ENCODE measurements at regions not wholly inside any gene's neighbourhood (a gene's known extent, or its start where the extent isn't known, plus 50 kb on each side); places are given as distances from the start of the nearest gene placed in this dataset.

GRCh38 chr16:22734368-22734767 is 79.6 kb upstream of the HS3ST2 start:
- TF ChIP-seq, protein P1, sequence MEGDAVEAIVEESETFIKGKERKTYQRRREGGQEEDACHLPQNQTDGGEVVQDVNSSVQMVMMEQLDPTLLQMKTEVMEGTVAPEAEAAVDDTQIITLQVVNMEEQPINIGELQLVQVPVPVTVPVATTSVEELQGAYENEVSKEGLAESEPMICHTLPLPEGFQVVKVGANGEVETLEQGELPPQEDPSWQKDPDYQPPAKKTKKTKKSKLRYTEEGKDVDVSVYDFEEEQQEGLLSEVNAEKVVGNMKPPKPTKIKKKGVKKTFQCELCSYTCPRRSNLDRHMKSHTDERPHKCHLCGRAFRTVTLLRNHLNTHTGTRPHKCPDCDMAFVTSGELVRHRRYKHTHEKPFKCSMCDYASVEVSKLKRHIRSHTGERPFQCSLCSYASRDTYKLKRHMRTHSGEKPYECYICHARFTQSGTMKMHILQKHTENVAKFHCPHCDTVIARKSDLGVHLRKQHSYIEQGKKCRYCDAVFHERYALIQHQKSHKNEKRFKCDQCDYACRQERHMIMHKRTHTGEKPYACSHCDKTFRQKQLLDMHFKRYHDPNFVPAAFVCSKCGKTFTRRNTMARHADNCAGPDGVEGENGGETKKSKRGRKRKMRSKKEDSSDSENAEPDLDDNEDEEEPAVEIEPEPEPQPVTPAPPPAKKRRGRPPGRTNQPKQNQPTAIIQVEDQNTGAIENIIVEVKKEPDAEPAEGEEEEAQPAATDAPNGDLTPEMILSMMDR (IDR thresholded peaks at IDR 0.05; ENCODE audit: insufficient read depth, low read length, poor library complexity, severe bottlenecking): no peak
- TF ChIP-seq EZH2phosphoT487 (conservative IDR thresholded peaks at IDR 0.05; ENCODE audit: low read length): no peak
